ENCODE measurements at regions not wholly inside any gene's neighbourhood (a gene's known extent, or its start where the extent isn't known, plus 50 kb on each side); places are given as distances from the start of the nearest gene placed in this dataset.

DNA sequence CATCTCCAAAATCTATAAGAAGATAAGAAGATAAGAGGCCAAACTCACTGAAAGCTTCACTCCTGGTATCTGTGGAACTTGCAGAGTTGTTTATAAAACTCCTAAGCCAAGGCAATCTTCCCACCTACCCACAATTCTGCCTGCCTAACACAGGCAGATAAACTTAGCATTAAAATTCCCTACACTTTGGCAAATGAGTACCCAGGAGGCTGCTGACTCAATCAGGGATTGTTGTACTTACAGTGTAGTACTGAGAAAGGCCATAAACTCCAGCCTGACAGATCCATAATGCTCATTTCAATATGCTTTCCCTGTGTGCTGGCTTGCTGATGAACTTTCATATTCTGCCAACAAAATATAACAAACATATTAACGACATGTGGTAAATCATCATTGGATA lies 725.2 kb downstream of the BRINP1 start:
- TF ChIP-seq SPI1 (IDR thresholded peaks at IDR 0.05; ENCODE audit: borderline replicate concordance, insufficient read depth, low read depth, low read length) (no peak), GABPA (IDR thresholded peaks at IDR 0.05; ENCODE audit: low read depth) (no peak), FOXM1 (IDR thresholded peaks at IDR 0.05; ENCODE audit: low read depth, low read length) (no peak), POLR2AphosphoS2 (IDR thresholded peaks at IDR 0.05; ENCODE audit: low read depth, low read length) (no peak), FOXK2 (IDR thresholded peaks at IDR 0.05) (no peak), TAF1 (IDR thresholded peaks at IDR 0.05; ENCODE audit: borderline replicate concordance, low read depth, low read length) (no peak), ATF7 (IDR thresholded peaks at IDR 0.05; ENCODE audit: low read depth) (no peak), CBFB (IDR thresholded peaks at IDR 0.05; ENCODE audit: low read depth) (no peak), POLR2A (IDR thresholded peaks at IDR 0.05; ENCODE audit: low read depth, low read length) (no peak), SIN3A (IDR thresholded peaks at IDR 0.05; ENCODE audit: low read depth, low read length) (no peak), POLR2AphosphoS5 (IDR thresholded peaks at IDR 0.05; ENCODE audit: low read length) (no peak), ZNF24 (IDR thresholded peaks at IDR 0.05) (no peak)
- TF ChIP-seq, protein P1, sequence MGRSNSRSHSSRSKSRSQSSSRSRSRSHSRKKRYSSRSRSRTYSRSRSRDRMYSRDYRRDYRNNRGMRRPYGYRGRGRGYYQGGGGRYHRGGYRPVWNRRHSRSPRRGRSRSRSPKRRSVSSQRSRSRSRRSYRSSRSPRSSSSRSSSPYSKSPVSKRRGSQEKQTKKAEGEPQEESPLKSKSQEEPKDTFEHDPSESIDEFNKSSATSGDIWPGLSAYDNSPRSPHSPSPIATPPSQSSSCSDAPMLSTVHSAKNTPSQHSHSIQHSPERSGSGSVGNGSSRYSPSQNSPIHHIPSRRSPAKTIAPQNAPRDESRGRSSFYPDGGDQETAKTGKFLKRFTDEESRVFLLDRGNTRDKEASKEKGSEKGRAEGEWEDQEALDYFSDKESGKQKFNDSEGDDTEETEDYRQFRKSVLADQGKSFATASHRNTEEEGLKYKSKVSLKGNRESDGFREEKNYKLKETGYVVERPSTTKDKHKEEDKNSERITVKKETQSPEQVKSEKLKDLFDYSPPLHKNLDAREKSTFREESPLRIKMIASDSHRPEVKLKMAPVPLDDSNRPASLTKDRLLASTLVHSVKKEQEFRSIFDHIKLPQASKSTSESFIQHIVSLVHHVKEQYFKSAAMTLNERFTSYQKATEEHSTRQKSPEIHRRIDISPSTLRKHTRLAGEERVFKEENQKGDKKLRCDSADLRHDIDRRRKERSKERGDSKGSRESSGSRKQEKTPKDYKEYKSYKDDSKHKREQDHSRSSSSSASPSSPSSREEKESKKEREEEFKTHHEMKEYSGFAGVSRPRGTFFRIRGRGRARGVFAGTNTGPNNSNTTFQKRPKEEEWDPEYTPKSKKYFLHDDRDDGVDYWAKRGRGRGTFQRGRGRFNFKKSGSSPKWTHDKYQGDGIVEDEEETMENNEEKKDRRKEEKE (IDR thresholded peaks at IDR 0.05): no peak
- TF ChIP-seq, protein P2, sequence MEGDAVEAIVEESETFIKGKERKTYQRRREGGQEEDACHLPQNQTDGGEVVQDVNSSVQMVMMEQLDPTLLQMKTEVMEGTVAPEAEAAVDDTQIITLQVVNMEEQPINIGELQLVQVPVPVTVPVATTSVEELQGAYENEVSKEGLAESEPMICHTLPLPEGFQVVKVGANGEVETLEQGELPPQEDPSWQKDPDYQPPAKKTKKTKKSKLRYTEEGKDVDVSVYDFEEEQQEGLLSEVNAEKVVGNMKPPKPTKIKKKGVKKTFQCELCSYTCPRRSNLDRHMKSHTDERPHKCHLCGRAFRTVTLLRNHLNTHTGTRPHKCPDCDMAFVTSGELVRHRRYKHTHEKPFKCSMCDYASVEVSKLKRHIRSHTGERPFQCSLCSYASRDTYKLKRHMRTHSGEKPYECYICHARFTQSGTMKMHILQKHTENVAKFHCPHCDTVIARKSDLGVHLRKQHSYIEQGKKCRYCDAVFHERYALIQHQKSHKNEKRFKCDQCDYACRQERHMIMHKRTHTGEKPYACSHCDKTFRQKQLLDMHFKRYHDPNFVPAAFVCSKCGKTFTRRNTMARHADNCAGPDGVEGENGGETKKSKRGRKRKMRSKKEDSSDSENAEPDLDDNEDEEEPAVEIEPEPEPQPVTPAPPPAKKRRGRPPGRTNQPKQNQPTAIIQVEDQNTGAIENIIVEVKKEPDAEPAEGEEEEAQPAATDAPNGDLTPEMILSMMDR (IDR thresholded peaks at IDR 0.05 in 2 of 3, conservative IDR thresholded peaks at IDR 0.05 in 1 of 3; ENCODE audit: control insufficient read depth in 2 of 3, extremely low read depth in 1 of 3, insufficient read depth in 1 of 3, low read depth in 3 of 3, low read length in 3 of 3): no peak

Data from GM12878 (cell line).